ENCODE measurements at regions not wholly inside any gene's neighbourhood (a gene's known extent, or its start where the extent isn't known, plus 50 kb on each side); places are given as distances from the start of the nearest gene placed in this dataset.
"Not testable (repeated sequence)": the region's sequence is repeated elsewhere in the genome, so short reads cannot be mapped to it uniquely, and the experiment has no call there.

DNA sequence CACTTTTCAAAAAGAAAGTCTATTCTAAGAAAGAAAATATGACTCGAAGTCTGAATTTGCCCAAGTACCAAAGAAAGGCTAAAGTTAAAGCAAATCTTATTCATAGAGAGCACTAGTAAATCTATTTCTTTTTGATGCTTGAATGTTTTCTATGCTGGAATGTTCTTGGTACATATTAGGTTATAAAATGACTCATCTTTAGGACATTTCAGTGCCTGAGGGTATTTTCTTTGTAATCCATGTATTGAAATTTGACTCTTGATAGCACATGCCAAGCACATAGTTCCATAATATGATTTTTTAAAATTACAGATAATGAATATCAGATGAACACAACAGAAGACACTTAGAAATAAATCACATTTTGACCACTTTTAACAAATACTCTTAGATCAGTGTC lies 232.8 kb downstream of the TRIML1 start:
- intact Hi-C loops (cut with micrococcal nuclease), result no loop called here
- DNase-seq, result no peak

DNA sequence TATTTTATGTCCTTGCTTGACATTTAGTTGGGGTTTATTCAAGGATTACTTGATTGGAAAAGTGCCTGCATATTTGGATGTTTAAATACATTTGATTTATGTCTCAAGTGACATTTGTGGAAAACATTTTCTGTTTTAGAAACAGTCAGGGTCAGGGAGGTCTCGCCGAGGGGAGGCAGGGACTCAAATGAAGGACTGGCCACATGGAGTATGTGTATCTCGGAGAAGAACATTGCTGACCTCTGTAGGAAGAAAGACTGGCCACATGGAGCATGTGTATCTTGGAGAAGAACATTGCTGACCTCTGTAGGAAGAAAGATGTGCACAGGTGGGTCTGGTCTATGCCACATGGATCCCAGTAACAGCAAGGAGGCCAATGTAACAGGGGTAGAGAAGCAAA lies 233.6 kb downstream of the TRIML1 start:
- Mint-ChIP-seq H3K4me3 (no peak overlapping the region), H3K9me3 (peaks cover 13% of the 10 kb centered on the region), H3K27me3 (no peaks in the 10 kb centered on the region), H3K36me3 (ENCODE audit: low read depth) (no peaks in the 10 kb centered on the region), H3K4me1 (no peaks in the 10 kb centered on the region), H3K27ac (no peak overlapping the region)
- DNase-seq, result no peak
- intact Hi-C loops (cut with micrococcal nuclease), result no loop called here

More for the DNA sequence above, 232.8 kb downstream of the TRIML1 start:
- no peak overlapping the region for H3K4me3 Mint-ChIP-seq
- H3K4me1 Mint-ChIP-seq, result no peaks in the 10 kb centered on the region
- no peaks in the 10 kb centered on the region for H3K36me3 Mint-ChIP-seq (ENCODE audit: low read depth)
- no peak overlapping the region for H3K27ac Mint-ChIP-seq
- H3K27me3 Mint-ChIP-seq, result no peaks in the 10 kb centered on the region
- peaks cover 13% of the 10 kb centered on the region for H3K9me3 Mint-ChIP-seq

GRCh38 chr4:188374871-188375270 lies 235.6 kb downstream of the TRIML1 start:
- H3K36me3 Mint-ChIP-seq (ENCODE audit: low read depth), result no peaks in the 10 kb centered on the region
- no peak for DNase-seq
- intact Hi-C loops (cut with micrococcal nuclease), result no loop called here

DNA sequence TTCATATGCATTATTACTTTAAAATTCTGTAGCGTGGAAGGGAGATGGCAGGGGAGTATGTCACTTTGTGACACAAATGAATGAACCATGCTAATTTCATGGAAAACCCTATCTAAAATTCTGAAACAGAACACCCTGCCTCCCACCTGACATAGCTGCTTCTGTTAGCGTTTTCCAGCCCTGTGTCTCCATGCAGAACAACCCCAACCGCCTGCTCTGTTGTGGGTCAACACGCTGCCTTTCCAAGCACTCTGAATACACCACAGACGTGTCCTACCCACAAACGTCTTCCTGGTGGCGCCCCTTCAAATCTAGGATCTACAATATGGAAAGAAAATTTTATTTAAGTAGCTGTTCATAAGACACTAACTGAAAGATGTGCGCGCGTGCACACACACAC lies 238.6 kb downstream of the TRIML1 start:
- H3K4me1 Mint-ChIP-seq, result no peaks in the 10 kb centered on the region
- no peak for DNase-seq
- no peaks in the 10 kb centered on the region for H3K36me3 Mint-ChIP-seq (ENCODE audit: low read depth)
- H3K4me3 Mint-ChIP-seq, result no peak overlapping the region
- H3K27me3 Mint-ChIP-seq, result no peaks in the 10 kb centered on the region
- H3K27ac Mint-ChIP-seq, result no peak overlapping the region
- peaks cover 13% of the 10 kb centered on the region for H3K9me3 Mint-ChIP-seq
- intact Hi-C loops (cut with micrococcal nuclease), result no loop called here

More at GRCh38 chr4:188374871-188375270, 235.6 kb downstream of the TRIML1 start:
- H3K9me3 Mint-ChIP-seq, result peaks cover 13% of the 10 kb centered on the region
- H3K27ac Mint-ChIP-seq, result no peak overlapping the region
- no peaks in the 10 kb centered on the region for H3K4me1 Mint-ChIP-seq
- no peak overlapping the region for H3K4me3 Mint-ChIP-seq
- no peaks in the 10 kb centered on the region for H3K27me3 Mint-ChIP-seq

- Mint-ChIP-seq H3K4me1 (no peaks in the 10 kb centered on the region), H3K9me3 (peaks cover 4% of the 10 kb centered on the region), H3K27ac (no peak overlapping the region), H3K27me3 (no peaks in the 10 kb centered on the region), H3K4me3 (no peak overlapping the region), H3K36me3 (ENCODE audit: low read depth) (no peaks in the 10 kb centered on the region)
- intact Hi-C loops (cut with micrococcal nuclease), result no loop called here
- DNase-seq, result no peak
Measured at GRCh38 chr4:188383180-188383579, 243.9 kb downstream of the TRIML1 start.

- peaks cover 8% of the 10 kb centered on the region for H3K9me3 Mint-ChIP-seq
- no peaks in the 10 kb centered on the region for H3K36me3 Mint-ChIP-seq (ENCODE audit: low read depth)
- no peak overlapping the region for H3K27ac Mint-ChIP-seq
- H3K27me3 Mint-ChIP-seq, result no peaks in the 10 kb centered on the region
- H3K4me3 Mint-ChIP-seq, result no peak overlapping the region
- no peaks in the 10 kb centered on the region for H3K4me1 Mint-ChIP-seq
- intact Hi-C loops (cut with micrococcal nuclease), result no loop called here
- no peak for DNase-seq
Measured at GRCh38 chr4:188387179-188387791, 248.0 kb downstream of the TRIML1 start.

- H3K9me3 Mint-ChIP-seq, result peaks cover 11% of the 10 kb centered on the region
- DNase-seq; H3K27me3 Mint-ChIP-seq; H3K4me1 Mint-ChIP-seq; H3K27ac Mint-ChIP-seq; intact Hi-C loops (cut with micrococcal nuclease); H3K36me3 Mint-ChIP-seq (ENCODE audit: low read depth); H3K4me3 Mint-ChIP-seq: not testable (repeated sequence)
Measured at GRCh38 chr4:188391349-188391748, 252.1 kb downstream of the TRIML1 start.

- no peak overlapping the region for H3K4me3 Mint-ChIP-seq
Measured at GRCh38 chr4:188396037-188396436, 256.8 kb downstream of the TRIML1 start.

GRCh38 chr4:188399834-188400233 lies 260.6 kb downstream of the TRIML1 start:
- no peaks in the 10 kb centered on the region for H3K27me3 Mint-ChIP-seq
- H3K27ac Mint-ChIP-seq, result no peak overlapping the region
- no peaks in the 10 kb centered on the region for H3K36me3 Mint-ChIP-seq (ENCODE audit: low read depth)
- no peaks in the 10 kb centered on the region for H3K4me1 Mint-ChIP-seq
- H3K4me3 Mint-ChIP-seq, result no peak overlapping the region
- intact Hi-C loops (cut with micrococcal nuclease), result no loop called here
- H3K9me3 Mint-ChIP-seq, result peaks cover 6% of the 10 kb centered on the region
- DNase-seq, result no peak

More at GRCh38 chr4:188396037-188396436, 256.8 kb downstream of the TRIML1 start:
- Mint-ChIP-seq H3K27me3 (no peaks in the 10 kb centered on the region), H3K9me3 (peaks cover 8% of the 10 kb centered on the region), H3K27ac (no peak overlapping the region), H3K36me3 (ENCODE audit: low read depth) (no peaks in the 10 kb centered on the region), H3K4me1 (no peaks in the 10 kb centered on the region)
- no peak for DNase-seq
- intact Hi-C loops (cut with micrococcal nuclease), result no loop called here

DNA sequence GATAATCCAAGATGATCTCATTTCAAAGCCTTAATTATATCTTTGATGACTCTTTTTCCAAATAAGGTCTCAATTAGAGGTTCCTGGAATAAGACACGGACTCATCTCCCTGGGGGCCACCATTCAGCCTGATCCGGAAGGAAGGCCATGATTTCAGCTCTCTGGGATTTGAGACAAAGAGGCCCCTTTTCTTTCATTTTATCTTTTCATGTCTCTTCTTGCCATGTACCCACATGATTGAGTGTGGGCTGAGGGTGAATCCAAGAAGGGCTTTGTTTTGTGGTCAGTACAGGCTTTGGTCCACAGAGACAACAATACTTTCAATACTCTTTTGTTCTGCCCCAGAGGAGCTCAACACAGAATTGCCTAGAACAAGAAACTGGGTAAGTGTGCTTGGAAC lies 261.2 kb downstream of the TRIML1 start:
- Mint-ChIP-seq H3K27me3 (no peaks in the 10 kb centered on the region), H3K4me1 (no peaks in the 10 kb centered on the region), H3K4me3 (no peak overlapping the region), H3K27ac (no peak overlapping the region), H3K9me3 (peaks cover 6% of the 10 kb centered on the region), H3K36me3 (ENCODE audit: low read depth) (no peaks in the 10 kb centered on the region)
- intact Hi-C loops (cut with micrococcal nuclease), result no loop called here
- DNase-seq, result no peak

DNA sequence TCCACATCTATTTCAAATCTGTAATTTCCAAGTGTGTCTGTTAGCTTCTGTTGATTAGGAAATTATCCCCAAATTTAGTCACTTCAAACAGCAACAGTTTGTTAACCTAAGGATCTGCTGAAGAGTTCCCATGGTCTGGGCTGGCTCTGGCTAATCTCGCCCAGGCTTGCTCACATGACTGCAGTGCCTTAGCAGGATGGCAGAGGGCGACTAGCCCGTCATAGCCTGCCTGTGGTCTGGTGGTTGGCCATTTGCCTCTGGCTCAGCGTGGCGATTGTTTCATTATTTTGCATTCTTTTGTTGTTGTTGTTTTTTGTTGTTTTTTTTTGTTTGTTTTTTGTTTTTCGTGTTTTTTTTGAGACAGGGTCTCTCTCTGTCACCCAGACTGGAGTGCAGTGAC lies 264.0 kb downstream of the TRIML1 start:
- Mint-ChIP-seq H3K9me3 (peaks cover 6% of the 10 kb centered on the region), H3K4me1 (no peaks in the 10 kb centered on the region), H3K36me3 (ENCODE audit: low read depth) (no peaks in the 10 kb centered on the region), H3K4me3 (no peak overlapping the region), H3K27ac (no peak overlapping the region), H3K27me3 (no peaks in the 10 kb centered on the region)
- no peak for DNase-seq
- intact Hi-C loops (cut with micrococcal nuclease), result no loop called here

- H3K9me3 Mint-ChIP-seq; H3K27ac Mint-ChIP-seq; H3K27me3 Mint-ChIP-seq; DNase-seq; H3K4me1 Mint-ChIP-seq; H3K4me3 Mint-ChIP-seq; H3K36me3 Mint-ChIP-seq (ENCODE audit: low read depth); intact Hi-C loops (cut with micrococcal nuclease): not testable (repeated sequence)
Measured at GRCh38 chr4:188405071-188405835, 266.0 kb downstream of the TRIML1 start.

DNA sequence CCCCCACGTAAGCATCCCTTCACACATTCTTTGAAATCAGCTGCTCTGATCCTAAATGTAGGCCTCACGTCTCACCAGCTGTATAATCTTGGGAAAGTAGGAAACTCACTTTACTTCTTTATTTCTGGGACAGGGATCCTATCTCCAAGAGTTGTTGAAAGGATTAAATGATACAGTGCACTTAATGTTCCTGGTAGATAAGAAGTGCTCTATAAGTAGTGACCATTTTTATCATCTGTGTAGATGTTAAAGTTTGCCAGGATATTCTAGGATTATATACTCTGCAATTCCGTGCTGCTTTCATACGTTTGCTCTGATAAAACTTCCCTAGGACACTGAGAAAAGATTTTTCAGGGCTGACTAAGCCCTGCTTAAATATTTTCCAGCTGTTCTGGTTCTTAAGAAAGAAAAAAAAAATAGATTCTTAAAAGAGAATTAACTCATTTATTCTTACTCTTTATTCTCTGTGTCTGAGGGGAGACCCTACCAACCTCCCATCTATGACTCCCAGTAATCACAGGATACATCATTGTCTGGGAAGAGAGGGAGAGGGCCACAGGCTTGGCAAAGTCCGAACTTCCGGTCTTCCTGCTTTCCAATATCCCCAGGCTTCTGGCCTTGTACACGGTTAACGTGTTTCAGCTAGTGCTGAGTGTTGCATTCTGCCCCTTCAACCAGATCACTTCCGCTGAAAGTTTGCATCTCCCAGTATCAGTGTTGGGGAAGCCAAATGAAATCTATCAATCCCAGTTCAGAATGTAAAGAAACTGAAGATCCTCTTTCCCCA lies 269.2 kb downstream of the TRIML1 start:
- no peaks in the 10 kb centered on the region for H3K27me3 Mint-ChIP-seq
- no peak overlapping the region for H3K27ac Mint-ChIP-seq
- intact Hi-C loops (cut with micrococcal nuclease), result no loop called here
- DNase-seq, result no peak
- H3K36me3 Mint-ChIP-seq (ENCODE audit: low read depth), result no peaks in the 10 kb centered on the region
- no peaks in the 10 kb centered on the region for H3K4me1 Mint-ChIP-seq
- no peak overlapping the region for H3K4me3 Mint-ChIP-seq
- peaks cover 10% of the 10 kb centered on the region for H3K9me3 Mint-ChIP-seq

DNA sequence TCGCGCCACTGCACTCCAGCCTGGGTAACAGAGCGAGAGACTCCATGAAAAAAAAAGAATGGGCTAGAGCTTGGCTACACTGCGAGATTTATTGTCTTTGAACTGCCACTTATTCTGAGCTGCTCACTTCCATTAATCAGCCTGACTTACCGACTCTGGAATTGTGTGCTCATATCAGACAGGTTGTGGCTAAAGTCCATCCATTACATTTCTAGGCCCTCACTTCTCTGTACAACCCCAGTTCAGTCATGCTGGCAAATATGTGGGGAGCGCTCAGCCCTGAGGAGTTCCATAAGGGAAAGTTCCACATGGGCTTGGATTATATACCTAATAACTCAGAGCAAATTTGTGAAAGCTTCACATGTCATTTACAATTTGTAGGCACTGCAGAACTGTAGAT lies 270.6 kb downstream of the TRIML1 start:
- intact Hi-C loops (cut with micrococcal nuclease), result no loop called here
- H3K27me3 Mint-ChIP-seq, result no peaks in the 10 kb centered on the region
- no peaks in the 10 kb centered on the region for H3K4me1 Mint-ChIP-seq
- H3K4me3 Mint-ChIP-seq, result no peak overlapping the region
- no peaks in the 10 kb centered on the region for H3K36me3 Mint-ChIP-seq (ENCODE audit: low read depth)
- H3K27ac Mint-ChIP-seq, result no peak overlapping the region
- no peak for DNase-seq
- peaks cover 4% of the 10 kb centered on the region for H3K9me3 Mint-ChIP-seq

Measured in activated CD4-positive, alpha-beta T cell treated with anti-CD3 and anti-CD28 coated beads, Interleukin-2, amount 10 ng/mL, durations not matched to agents 24 days and 14 days (primary cell).